DMS53 (cell line): ENCODE measurements at regions not wholly inside any gene's neighbourhood (a gene's known extent, or its start where the extent isn't known, plus 50 kb on each side); places are given as distances from the start of the nearest gene placed in this dataset.
"Not testable (repeated sequence)": the region's sequence is repeated elsewhere in the genome, so short reads cannot be mapped to it uniquely, and the experiment has no call there.

ENCODE experiments used
- DNase-seq: peaks from one replicate; lab custom pipeline; 2025; lab: John Stamatoyannopoulos, UW

GRCh38 chr16:59113004-59113670 is 379.0 kb upstream of the GOT2 start:
- no peak for DNase-seq

DNA sequence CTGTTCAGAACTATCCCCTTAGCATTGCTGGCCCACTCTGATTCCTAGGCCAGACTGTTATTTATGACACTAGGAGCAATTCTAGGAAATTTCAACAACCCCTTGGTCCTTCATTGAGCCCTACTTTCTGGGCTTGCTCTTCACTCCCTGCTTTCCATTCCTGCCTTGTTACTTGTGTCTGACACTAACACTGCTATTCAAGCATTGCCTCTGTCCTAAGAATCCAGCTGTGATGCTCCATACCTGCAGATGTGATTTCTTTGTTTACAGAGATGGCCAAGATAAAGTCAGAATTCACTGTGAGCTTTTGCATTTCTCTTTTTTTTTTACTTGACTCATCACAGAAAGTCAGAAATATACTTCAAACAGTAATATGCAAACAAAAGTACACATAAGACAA is 377.2 kb upstream of the GOT2 start:
- DNase-seq: no peak

DNA sequence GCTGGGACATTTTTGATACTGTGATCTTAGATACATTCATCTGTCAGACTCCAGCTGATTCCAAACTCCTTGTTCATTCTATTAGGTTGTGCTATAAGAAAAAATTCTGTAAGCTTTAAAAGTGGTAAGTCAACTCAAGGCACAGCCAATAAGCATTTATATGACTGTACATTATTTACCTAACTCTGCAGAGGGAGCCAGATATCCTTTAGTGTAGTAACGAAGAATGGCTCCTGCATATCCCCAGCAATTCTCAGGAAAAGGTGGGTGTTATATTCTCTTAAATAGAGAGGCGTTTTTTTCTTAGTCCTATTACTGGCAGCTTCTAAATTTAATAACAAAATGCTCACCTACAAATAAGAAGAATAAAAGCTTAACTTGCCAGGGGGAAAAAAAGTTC is 374.3 kb upstream of the GOT2 start:
- no peak for DNase-seq

GRCh38 chr16:59096682-59097081 is 362.6 kb upstream of the GOT2 start:
- DNase-seq: not testable (repeated sequence)

DNA sequence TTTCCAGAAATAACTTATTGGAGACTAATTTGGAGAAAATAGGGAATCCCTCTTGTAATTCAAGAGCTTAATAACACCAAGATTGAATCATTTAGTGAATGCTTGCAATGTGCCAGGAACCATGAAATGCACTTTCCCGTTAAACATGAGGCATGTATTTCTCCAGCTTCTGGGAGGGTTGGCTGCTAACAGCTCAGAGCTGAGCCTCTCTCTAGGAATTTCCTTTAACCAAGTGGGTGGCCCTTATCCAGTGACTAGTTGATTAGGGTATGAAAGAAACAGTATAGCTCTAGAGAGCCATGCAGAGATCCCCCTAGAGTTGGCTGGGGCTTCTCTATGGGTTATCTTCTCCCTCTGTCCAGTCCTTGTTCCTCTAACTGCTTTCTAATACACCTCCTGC is 356.4 kb upstream of the GOT2 start:
- DNase-seq: no peak

DNA sequence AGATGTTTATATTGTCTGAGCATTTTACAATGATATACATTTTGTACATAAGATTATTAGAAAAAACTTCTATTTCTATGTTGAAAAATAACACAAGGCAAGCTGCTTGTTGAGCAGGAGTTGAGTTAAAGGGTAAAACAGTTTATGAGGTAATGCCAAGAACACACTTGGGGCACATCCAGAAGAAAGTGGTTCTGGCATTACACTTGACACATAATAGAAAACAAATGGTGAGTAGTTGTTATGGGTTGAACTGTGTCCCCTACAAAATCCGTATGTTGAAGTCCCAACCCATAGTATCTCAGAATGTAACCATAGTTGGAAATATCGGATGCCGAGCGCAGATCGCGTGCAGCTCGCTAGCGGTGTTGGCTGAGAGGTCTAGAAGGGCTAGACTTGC is 354.3 kb upstream of the GOT2 start:
- DNase-seq: no peak

DNA sequence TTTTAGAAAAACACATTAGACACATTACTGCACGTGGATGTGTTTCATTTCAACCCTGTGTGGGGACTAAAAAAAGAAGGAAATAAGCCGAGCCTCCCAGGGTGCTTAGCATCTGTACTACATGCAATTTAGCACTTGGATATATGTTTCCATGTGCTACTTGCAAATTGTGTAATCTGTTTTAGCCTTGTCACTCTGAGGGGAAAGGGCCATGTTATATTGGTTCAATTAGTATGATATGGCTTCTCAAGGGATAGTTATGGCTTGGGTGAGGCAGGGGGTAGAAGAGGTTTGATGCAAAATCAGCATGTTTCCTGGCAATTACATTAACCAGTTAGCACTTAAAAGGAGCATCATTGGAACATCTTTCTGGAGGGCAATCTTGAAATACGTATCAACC is 353.5 kb upstream of the GOT2 start:
- no peak for DNase-seq

- no peak for DNase-seq
Measured at GRCh38 chr16:59067205-59067604, 333.1 kb upstream of the GOT2 start.

GRCh38 chr16:59060207-59060606 is 326.1 kb upstream of the GOT2 start:
- DNase-seq: no peak

- no peak for DNase-seq
Measured at GRCh38 chr16:59058250-59058649, 324.1 kb upstream of the GOT2 start.

GRCh38 chr16:59053911-59054310 is 319.8 kb upstream of the GOT2 start:
- DNase-seq: no peak

DNA sequence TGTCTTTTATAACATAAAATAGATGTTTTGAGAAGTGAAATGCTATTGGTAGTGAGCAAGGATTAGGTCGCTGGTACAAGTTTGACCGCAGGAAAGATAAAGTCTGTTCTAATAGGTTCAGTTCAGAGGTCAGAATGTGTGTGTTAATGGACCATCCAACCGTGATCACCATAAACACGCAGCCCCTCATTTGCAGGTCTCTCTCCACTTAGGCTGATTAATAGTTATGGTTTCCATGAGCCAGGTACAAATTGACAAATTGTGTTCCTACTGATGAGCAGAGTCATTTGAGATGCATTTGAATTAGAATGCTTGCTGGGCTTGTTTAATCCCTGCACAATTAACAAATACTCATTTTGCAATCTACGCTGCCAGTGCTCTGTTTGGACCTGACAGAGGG is 318.1 kb upstream of the GOT2 start:
- DNase-seq: no peak

GRCh38 chr16:59048876-59049275 is 314.8 kb upstream of the GOT2 start:
- no peak for DNase-seq

GRCh38 chr16:59047114-59047513 is 313.0 kb upstream of the GOT2 start:
- DNase-seq: peak; percentile 26

DNA sequence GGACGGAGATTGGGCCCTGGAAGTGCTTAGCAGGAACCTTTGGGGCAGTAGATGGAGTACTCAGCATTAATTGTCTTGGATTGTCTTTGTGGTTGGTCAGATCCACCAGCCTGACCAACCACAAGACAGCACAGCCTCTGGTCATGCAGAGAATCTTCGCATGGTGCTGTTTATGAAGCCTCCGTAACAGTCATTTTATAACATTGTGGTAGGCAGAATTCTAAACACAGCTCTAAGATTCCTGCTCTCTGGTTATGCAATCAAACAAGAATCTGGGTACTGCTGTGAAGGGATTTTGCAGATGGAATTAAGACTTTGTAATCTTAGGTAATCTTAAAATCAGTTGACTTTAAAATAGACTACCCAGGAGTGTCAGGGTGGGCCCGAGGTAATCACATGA is 312.2 kb upstream of the GOT2 start:
- no peak for DNase-seq

GRCh38 chr16:59045501-59045900 is 311.4 kb upstream of the GOT2 start:
- DNase-seq: no peak

- DNase-seq: no peak
Measured at GRCh38 chr16:59044616-59045015, 310.5 kb upstream of the GOT2 start.

DNA sequence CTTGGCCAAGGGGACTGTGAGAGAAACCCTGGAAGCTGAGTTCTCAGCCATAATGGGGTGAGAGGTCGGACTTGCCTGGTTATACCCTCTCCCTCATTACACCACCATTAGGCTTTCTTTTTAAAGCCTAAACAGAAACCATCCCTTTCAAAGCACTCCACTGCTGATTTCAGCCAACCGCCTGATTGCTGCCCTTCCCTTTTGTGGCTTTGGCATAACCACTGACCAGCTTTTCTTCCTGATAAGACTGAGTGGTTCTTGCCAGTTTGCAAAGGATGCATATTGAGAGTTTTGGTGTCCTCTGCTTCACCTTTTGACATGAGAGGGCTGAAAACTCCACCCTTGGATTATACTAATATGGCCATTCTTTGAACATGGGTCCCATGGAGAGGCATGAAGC is 308.2 kb upstream of the GOT2 start:
- DNase-seq: no peak

GRCh38 chr16:59039066-59039720 is 305.1 kb upstream of the GOT2 start:
- no peak for DNase-seq

DNA sequence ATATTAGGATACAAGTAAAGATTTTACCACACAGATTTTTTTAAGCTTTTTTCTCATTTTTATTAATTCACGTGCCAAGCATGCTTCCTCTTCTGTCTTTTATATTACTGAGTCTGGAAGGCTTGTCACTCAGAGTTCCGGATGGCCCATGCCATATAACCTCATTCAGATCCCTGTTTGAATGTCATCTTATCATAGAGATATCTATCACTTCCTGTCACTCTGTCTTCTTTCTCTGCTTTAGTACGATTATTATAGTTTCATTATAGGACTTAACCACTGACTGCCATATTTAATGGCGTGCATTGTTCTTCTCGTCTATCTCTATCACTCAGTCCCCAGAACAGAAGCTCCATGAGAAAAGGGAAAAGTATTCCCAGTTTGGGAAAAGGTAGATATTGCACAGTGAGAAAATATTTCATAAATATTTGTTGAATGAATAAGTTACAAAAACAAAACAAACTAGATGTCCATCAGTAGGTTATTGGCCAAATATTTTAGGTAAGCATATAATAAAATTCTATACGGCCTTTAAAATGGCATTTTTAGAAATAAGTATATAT is 296.9 kb upstream of the GOT2 start:
- no peak for DNase-seq

DNA sequence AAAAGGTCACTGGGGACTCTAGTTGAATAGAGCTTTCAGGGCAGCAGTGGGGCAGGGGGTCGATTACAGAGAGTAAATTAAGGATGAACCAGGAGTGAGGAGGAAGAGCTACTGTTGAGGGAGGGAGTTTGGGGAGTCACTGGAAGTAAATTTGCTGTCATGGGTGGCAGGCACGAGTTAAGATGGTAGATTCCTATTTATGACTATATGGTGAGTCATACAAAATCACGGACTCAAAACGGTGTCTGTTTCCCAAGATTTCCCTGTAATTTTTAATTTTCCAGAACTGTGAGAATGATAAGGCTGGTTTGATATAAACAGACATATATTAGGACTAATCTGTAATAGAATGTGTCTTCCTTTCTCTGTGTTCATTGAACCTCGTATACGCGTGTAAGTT is 287.6 kb upstream of the GOT2 start:
- no peak for DNase-seq

GRCh38 chr16:59013930-59014329 is 279.8 kb upstream of the GOT2 start:
- DNase-seq: no peak

DNA sequence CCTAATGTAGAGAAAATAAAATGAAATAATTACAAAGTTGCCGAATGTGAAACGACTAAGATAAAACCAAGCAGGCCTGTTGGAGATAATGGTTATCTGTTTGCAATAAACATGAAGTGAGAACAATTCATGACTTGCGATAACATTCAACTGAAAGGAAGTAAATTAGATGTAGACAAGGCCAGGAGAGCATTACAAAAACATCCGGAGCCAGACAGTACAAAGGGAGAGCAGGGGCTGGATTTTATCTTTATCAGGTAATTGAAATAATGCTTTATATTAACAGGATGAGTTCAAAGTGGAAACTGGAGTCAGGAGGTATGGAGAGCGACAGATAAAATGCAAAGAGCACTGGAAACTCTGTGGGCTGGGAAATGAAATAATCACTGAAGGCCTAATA is 265.6 kb upstream of the GOT2 start:
- DNase-seq: no peak

GRCh38 chr16:58992755-58993154 is 258.6 kb upstream of the GOT2 start:
- not testable (repeated sequence) for DNase-seq
